SK-N-SH (cell line): ENCODE measurements at regions not wholly inside any gene's neighbourhood (a gene's known extent, or its start where the extent isn't known, plus 50 kb on each side); places are given as distances from the start of the nearest gene placed in this dataset.

Source experiments
- CTCF ChIA-PET: fragments of 300-600, 350-600 bp; formaldehyde crosslinking; extraction: SDS; loops from one replicate; lab custom pipeline; 2021; lab: Yijun Ruan, JAX
- POLR2A ChIA-PET: fragments of 350-600 bp; sonication (Branson Sonifier 250); formaldehyde crosslinking; extraction: SDS; loops from one replicate; lab custom pipeline; 2020; ENCODE audit warnings: antibody characterized with exemption, inconsistent platforms; lab: Yijun Ruan, JAX
- DNase-seq: peaks from one replicate; pipeline ENCODE4 v3.0.0; 2012
- H2AFZ ChIP-seq: fragments of 200-600 bp; sonication (generic); 2 replicates; pipeline ENCODE4 v1.8.1; 2016; ENCODE audit warnings: antibody characterized with exemption, mild to moderate bottlenecking, low read depth
- H3F3A ChIP-seq: fragments of 200-600 bp; sonication (generic); replicated peaks from 2 replicates; pipeline ENCODE3; 2016; ENCODE audit warnings: antibody characterized with exemption, mild to moderate bottlenecking; ENCODE audit not compliant: insufficient read depth
- H3K27ac ChIP-seq, 2 experiments: fragments of 200-500 bp in 1 of 2; fragments of 200-600 bp in 1 of 2; sonication (Bioruptor generic) in 1 of 2; sonication (generic), shearing (Covaris generic) in 1 of 2; 2 replicates each; pipeline versions ENCODE4 v1.5.1 to v1.6.1; 2014 to 2016; ENCODE audit warnings: low read depth in 2 of 2, inconsistent platforms in 1 of 2, low read length in 1 of 2, mild to moderate bottlenecking in 1 of 2, mixed read lengths in 1 of 2
- H3K27me3 ChIP-seq: fragments of 200-600 bp; sonication (generic), shearing (Covaris generic); 2 replicates; pipeline ENCODE4 v1.6.1; 2016; ENCODE audit warnings: mixed run types; ENCODE audit not compliant: insufficient read depth
- H3K36me3 ChIP-seq, 2 experiments: fragments of 200-500 bp in 1 of 2; fragments of 200-600 bp in 1 of 2; sonication (Bioruptor generic) in 1 of 2; sonication (generic) in 1 of 2; replicated peaks in 1 of 2; 2 replicates each; pipeline versions ENCODE3 to v1.5.1; 2014 to 2016; ENCODE audit warnings: low read length in 1 of 2, mild to moderate bottlenecking in 1 of 2; ENCODE audit not compliant: insufficient read depth in 2 of 2, control insufficient read depth in 1 of 2
- H3K4me1 ChIP-seq, 2 experiments: fragments of 200-500 bp in 1 of 2; fragments of 200-600 bp in 1 of 2; sonication (Bioruptor generic) in 1 of 2; sonication (generic), shearing (Covaris generic) in 1 of 2; 2 replicates each; pipeline versions ENCODE4 v1.5.1 to v1.6.1; 2014 to 2016; ENCODE audit warnings: low read depth in 1 of 2, low read length in 1 of 2, mixed run types in 1 of 2; ENCODE audit not compliant: insufficient read depth in 2 of 2, control insufficient read depth in 1 of 2
- H3K4me2 ChIP-seq: fragments of 200-600 bp; sonication (generic), shearing (Covaris generic); 2 replicates; pipeline ENCODE4 v1.6.1; 2017; ENCODE audit warnings: mixed run types
- H3K4me3 ChIP-seq, 2 experiments: fragments of 200-500 bp in 1 of 2; fragments of 200-600 bp in 1 of 2; sonication (Bioruptor generic) in 1 of 2; sonication (generic), shearing (Covaris generic) in 1 of 2; 2 replicates each; pipeline versions ENCODE4 v1.5.1 to v1.8.1; 2014 to 2016; ENCODE audit warnings: low read depth in 2 of 2, inconsistent platforms in 1 of 2, low read length in 1 of 2, mild to moderate bottlenecking in 1 of 2, mixed read lengths in 1 of 2, moderate library complexity in 1 of 2
- H3K79me2 ChIP-seq: fragments of 200-600 bp; sonication (generic); 2 replicates; pipeline ENCODE4 v1.8.1; 2017; ENCODE audit warnings: mild to moderate bottlenecking; ENCODE audit not compliant: insufficient read depth
- H3K9ac ChIP-seq: fragments of 200-600 bp; sonication (generic); 2 replicates; pipeline ENCODE4 v1.6.1; 2017; ENCODE audit warnings: mixed run types
- H3K9me2 ChIP-seq: fragments of 200-600 bp; sonication (generic); 2 replicates; pipeline ENCODE4 v1.6.1; 2017; ENCODE audit warnings: mixed run types
- H3K9me3 ChIP-seq: fragments of 200-600 bp; sonication (generic); 2 replicates; pipeline ENCODE4 v1.6.1; 2017; ENCODE audit warnings: mixed run types, mild to moderate bottlenecking, moderate library complexity
- H4K20me1 ChIP-seq: fragments of 200-600 bp; sonication (generic); 2 replicates; pipeline ENCODE4 v1.6.1; 2017; ENCODE audit warnings: mild to moderate bottlenecking, mixed run types; ENCODE audit not compliant: insufficient read depth
- FOXM1 ChIP-seq: IDR thresholded peaks from 2 replicates; pipeline ENCODE4 v1.4.0; 2012; ENCODE audit warnings: low read depth, mild to moderate bottlenecking
- MXI1 ChIP-seq: IDR thresholded peaks from 2 replicates; pipeline ENCODE4 v1.6.1; 2012; ENCODE audit warnings: mild to moderate bottlenecking, low read depth, low read length, improper control_type of control experiment
- NRF1 ChIP-seq: IDR thresholded peaks from 2 replicates; pipeline ENCODE4 v1.6.1; 2012; ENCODE audit warnings: low read depth, mild to moderate bottlenecking, low read length
- RCOR1 ChIP-seq: fragments of 150-350 bp; IDR thresholded peaks from 2 replicates; pipeline ENCODE4 v1.6.1; 2017; ENCODE audit warnings: antibody characterized with exemption, low read length
- RXRA ChIP-seq: IDR thresholded peaks from 2 replicates; pipeline ENCODE4 v1.4.0; 2012; ENCODE audit warnings: low read depth, mild to moderate bottlenecking, borderline replicate concordance
- SIN3A ChIP-seq: IDR thresholded peaks from 2 replicates; pipeline ENCODE4 v1.6.1; 2012; ENCODE audit warnings: low read depth, mild to moderate bottlenecking, low read length, moderate library complexity, borderline replicate concordance
- SMC3 ChIP-seq: IDR thresholded peaks from 2 replicates; pipeline ENCODE4 v1.6.1; 2012; ENCODE audit warnings: low read depth, low read length, improper control_type of control experiment
- TAF1 ChIP-seq: IDR thresholded peaks from 2 replicates; pipeline ENCODE4 v1.6.1; 2012; ENCODE audit warnings: low read depth, mild to moderate bottlenecking, low read length, moderate library complexity, borderline replicate concordance
- TEAD4 ChIP-seq: IDR thresholded peaks from 2 replicates; pipeline ENCODE4 v1.4.0; 2012; ENCODE audit warnings: mild to moderate bottlenecking, borderline replicate concordance; ENCODE audit not compliant: insufficient read depth
- WGBS: methylation state at CpG from one replicate; pipeline ENCODE4 v1.1.6; 2017; ENCODE audit warnings: low lambda C conversion rate; 5-methylcytosine and 5-hydroxymethylcytosine counted together
- TF ChIP-seq, protein P1 (sequence below): fragments of 150-350 bp; IDR thresholded peaks from 2 replicates; pipeline ENCODE4 v1.6.1; 2017; ENCODE audit warnings: antibody characterized with exemption, low read length, low read depth, borderline replicate concordance
- TF ChIP-seq, protein P2 (sequence below): IDR thresholded peaks from 2 replicates; pipeline ENCODE4 v1.4.0; 2012; ENCODE audit warnings: low read depth
- TF ChIP-seq, protein P3 (sequence below): IDR thresholded peaks from 2 replicates; pipeline ENCODE4 v1.6.1; 2012; ENCODE audit warnings: mild to moderate bottlenecking, low read depth, low read length, moderate library complexity
- TF ChIP-seq, protein P4 (sequence below): IDR thresholded peaks from 2 replicates; pipeline ENCODE4; 2012
- TF ChIP-seq, protein P5 (sequence below): fragments of 200-600 bp; sonication (generic); IDR thresholded peaks from 2 replicates; pipeline ENCODE4 v1.6.1; 2017; ENCODE audit warnings: antibody characterized with exemption, mild to moderate bottlenecking, moderate library complexity
- TF ChIP-seq, protein P6 (sequence below): IDR thresholded peaks from 2 replicates; pipeline ENCODE4 v1.4.0; 2012; ENCODE audit warnings: low read depth, borderline replicate concordance

DNA sequence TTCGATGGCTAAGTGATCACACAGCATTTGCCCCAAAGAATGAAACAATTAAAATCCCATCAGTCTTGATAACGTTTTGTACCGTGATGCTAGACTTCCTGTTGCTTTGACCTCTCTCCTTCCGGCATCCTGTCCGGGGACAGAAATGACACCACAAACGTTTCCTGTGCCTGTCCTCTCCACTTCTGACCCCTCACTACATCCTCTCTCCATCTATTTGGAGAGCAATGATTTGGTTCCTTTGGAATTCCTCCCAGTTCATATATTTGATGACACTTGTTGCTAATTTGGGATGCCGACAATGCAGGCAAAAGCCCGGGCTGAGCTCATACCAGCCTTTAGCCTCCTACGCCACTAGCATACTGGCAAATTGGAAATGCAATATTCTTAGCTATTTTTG, 151.2 kb upstream of the CCDC68 start:
- Histone ChIP-seq H2AFZ (no peak overlapping the region), H3F3A (no peaks in the 10 kb centered on the region), H3K79me2 (no peaks in the 10 kb centered on the region), H3K4me1 (peaks cover 0 to 4% of the 10 kb centered on the region in 2 experiments; a peak in 1 of 4 replicates), H3K27ac (no peak overlapping the region), H3K36me3 (no peaks in the 10 kb centered on the region), H3K27me3 (no peaks in the 10 kb centered on the region), H3K9me3 (no peaks in the 10 kb centered on the region), H3K9ac (no peak overlapping the region), H3K4me2 (no peak overlapping the region), H4K20me1 (no peaks in the 10 kb centered on the region), H3K9me2 (no peaks in the 10 kb centered on the region), H3K4me3 (no peak overlapping the region)
- TF ChIP-seq RXRA = no peak
- TF ChIP-seq, protein P1, sequence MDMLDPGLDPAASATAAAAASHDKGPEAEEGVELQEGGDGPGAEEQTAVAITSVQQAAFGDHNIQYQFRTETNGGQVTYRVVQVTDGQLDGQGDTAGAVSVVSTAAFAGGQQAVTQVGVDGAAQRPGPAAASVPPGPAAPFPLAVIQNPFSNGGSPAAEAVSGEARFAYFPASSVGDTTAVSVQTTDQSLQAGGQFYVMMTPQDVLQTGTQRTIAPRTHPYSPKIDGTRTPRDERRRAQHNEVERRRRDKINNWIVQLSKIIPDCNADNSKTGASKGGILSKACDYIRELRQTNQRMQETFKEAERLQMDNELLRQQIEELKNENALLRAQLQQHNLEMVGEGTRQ = no peak
- TF ChIP-seq, protein P2, sequence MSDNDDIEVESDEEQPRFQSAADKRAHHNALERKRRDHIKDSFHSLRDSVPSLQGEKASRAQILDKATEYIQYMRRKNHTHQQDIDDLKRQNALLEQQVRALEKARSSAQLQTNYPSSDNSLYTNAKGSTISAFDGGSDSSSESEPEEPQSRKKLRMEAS = no peak
- DNase-seq = no peak
- 60% methylated on average over 9 of the region's 9 CpGs for WGBS
- ChIA-PET POLR2A (no interaction called here), CTCF (interaction anchor here (1.9 kb wide), 1 partner anchor 14 kb away, joined by 5 read pairs; no protein-coding TSS in a partner anchor)

DNA sequence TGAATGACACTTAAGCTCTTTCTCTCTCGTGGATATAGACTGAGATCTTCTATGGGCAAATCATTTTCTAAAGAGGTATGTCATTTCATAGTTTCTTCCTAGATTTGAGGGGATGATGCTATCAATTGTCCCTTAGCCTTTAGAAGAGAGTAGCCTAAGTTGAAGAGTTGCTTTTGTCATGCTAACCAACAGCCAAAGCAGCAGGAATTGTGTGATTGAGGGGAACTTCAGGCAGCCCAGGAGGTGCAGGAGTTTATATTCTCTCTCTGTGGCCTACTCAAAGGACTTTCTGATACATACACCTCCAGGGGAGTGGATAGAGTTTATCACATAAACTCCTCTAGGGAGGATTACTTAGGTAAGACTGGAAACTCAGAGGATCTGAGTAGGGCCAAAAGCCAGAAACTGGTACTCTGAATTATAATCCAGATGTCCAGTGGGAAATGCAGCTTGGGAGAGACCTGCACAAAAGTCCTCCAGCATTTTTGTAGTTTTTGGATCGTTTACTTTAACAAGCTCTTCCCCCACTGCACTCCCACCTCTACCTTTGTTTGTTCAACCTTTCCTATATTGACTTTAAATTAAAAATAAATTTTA, 150.7 kb upstream of the CCDC68 start:
- H3K4me3 ChIP-seq = no peak overlapping the region
- H3K36me3 ChIP-seq = no peaks in the 10 kb centered on the region
- H3K9me2 ChIP-seq = no peaks in the 10 kb centered on the region
- H3F3A ChIP-seq = no peaks in the 10 kb centered on the region
- no peaks in the 10 kb centered on the region for H3K27me3 ChIP-seq
- H3K4me2 ChIP-seq = no peak overlapping the region
- no peaks in the 10 kb centered on the region for H4K20me1 ChIP-seq
- WGBS = 52% methylated on average over 2 of the region's 2 CpGs
- DNase-seq = no peak
- ChIA-PET POLR2A (no interaction called here), CTCF (interaction anchor here (1.9 kb wide), 1 partner anchor 13 kb away, joined by 5 read pairs; no protein-coding TSS in a partner anchor)
- H2AFZ ChIP-seq = no peak overlapping the region
- H3K4me1 ChIP-seq = peaks cover 0 to 4% of the 10 kb centered on the region in 2 experiments; a peak in 1 of 4 replicates
- H3K27ac ChIP-seq = no peak overlapping the region
- H3K9me3 ChIP-seq = no peaks in the 10 kb centered on the region
- H3K9ac ChIP-seq = no peak overlapping the region
- H3K79me2 ChIP-seq = no peaks in the 10 kb centered on the region
- TF ChIP-seq TAF1 (no peak), SMC3 (no peak), NRF1 (no peak), RCOR1 (no peak), SIN3A (no peak), MXI1 (no peak), TEAD4 (no peak), FOXM1 (no peak)
- TF ChIP-seq, protein P3, sequence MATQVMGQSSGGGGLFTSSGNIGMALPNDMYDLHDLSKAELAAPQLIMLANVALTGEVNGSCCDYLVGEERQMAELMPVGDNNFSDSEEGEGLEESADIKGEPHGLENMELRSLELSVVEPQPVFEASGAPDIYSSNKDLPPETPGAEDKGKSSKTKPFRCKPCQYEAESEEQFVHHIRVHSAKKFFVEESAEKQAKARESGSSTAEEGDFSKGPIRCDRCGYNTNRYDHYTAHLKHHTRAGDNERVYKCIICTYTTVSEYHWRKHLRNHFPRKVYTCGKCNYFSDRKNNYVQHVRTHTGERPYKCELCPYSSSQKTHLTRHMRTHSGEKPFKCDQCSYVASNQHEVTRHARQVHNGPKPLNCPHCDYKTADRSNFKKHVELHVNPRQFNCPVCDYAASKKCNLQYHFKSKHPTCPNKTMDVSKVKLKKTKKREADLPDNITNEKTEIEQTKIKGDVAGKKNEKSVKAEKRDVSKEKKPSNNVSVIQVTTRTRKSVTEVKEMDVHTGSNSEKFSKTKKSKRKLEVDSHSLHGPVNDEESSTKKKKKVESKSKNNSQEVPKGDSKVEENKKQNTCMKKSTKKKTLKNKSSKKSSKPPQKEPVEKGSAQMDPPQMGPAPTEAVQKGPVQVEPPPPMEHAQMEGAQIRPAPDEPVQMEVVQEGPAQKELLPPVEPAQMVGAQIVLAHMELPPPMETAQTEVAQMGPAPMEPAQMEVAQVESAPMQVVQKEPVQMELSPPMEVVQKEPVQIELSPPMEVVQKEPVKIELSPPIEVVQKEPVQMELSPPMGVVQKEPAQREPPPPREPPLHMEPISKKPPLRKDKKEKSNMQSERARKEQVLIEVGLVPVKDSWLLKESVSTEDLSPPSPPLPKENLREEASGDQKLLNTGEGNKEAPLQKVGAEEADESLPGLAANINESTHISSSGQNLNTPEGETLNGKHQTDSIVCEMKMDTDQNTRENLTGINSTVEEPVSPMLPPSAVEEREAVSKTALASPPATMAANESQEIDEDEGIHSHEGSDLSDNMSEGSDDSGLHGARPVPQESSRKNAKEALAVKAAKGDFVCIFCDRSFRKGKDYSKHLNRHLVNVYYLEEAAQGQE = no peak
- TF ChIP-seq, protein P2 = no peak
- TF ChIP-seq, protein P1 = no peak
- TF ChIP-seq, protein P4, sequence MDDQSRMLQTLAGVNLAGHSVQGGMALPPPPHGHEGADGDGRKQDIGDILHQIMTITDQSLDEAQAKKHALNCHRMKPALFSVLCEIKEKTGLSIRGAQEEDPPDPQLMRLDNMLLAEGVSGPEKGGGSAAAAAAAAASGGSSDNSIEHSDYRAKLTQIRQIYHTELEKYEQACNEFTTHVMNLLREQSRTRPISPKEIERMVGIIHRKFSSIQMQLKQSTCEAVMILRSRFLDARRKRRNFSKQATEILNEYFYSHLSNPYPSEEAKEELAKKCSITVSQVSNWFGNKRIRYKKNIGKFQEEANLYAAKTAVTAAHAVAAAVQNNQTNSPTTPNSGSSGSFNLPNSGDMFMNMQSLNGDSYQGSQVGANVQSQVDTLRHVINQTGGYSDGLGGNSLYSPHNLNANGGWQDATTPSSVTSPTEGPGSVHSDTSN = no peak
- TF ChIP-seq, protein P5, sequence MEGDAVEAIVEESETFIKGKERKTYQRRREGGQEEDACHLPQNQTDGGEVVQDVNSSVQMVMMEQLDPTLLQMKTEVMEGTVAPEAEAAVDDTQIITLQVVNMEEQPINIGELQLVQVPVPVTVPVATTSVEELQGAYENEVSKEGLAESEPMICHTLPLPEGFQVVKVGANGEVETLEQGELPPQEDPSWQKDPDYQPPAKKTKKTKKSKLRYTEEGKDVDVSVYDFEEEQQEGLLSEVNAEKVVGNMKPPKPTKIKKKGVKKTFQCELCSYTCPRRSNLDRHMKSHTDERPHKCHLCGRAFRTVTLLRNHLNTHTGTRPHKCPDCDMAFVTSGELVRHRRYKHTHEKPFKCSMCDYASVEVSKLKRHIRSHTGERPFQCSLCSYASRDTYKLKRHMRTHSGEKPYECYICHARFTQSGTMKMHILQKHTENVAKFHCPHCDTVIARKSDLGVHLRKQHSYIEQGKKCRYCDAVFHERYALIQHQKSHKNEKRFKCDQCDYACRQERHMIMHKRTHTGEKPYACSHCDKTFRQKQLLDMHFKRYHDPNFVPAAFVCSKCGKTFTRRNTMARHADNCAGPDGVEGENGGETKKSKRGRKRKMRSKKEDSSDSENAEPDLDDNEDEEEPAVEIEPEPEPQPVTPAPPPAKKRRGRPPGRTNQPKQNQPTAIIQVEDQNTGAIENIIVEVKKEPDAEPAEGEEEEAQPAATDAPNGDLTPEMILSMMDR = no peak
- TF ChIP-seq, protein P6, sequence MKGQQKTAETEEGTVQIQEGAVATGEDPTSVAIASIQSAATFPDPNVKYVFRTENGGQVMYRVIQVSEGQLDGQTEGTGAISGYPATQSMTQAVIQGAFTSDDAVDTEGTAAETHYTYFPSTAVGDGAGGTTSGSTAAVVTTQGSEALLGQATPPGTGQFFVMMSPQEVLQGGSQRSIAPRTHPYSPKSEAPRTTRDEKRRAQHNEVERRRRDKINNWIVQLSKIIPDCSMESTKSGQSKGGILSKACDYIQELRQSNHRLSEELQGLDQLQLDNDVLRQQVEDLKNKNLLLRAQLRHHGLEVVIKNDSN = no peak
